H1 (cell line): ENCODE measurements at regions not wholly inside any gene's neighbourhood (a gene's known extent, or its start where the extent isn't known, plus 50 kb on each side); places are given as distances from the start of the nearest gene placed in this dataset.

Experiments used
- CTCF ChIP-seq, 3 experiments: IDR thresholded peaks; 1 replicate in 2 of 3; 2 replicates in 1 of 3; pipeline versions ENCODE4 v1.5.1 to v1.6.1; 2011; ENCODE audit warnings: low read length in 3 of 3, mild to moderate bottlenecking in 3 of 3, inconsistent platforms in 2 of 3, low read depth in 1 of 3, moderate library complexity in 1 of 3; ENCODE audit not compliant: insufficient read depth in 1 of 3; ENCODE audit errors: control extremely low read depth in 1 of 3
- EGR1 ChIP-seq: IDR thresholded peaks from 2 replicates; pipeline ENCODE4 v1.6.1; 2011; ENCODE audit warnings: low read depth, low read length, borderline replicate concordance
- JUN ChIP-seq: IDR thresholded peaks from 2 replicates; pipeline ENCODE4 v1.6.1; 2011; ENCODE audit warnings: low read depth, mild to moderate bottlenecking, improper control_type of control experiment, low read length
- MAFK ChIP-seq: IDR thresholded peaks from 2 replicates; pipeline ENCODE4 v1.6.1; 2012; ENCODE audit warnings: low read depth, mild to moderate bottlenecking, improper control_type of control experiment, low read length
- POLR2AphosphoS5 ChIP-seq: IDR thresholded peaks from 2 replicates; pipeline ENCODE4 v1.6.1; 2011; ENCODE audit warnings: low read depth, low read length
- SIX5 ChIP-seq: IDR thresholded peaks from 2 replicates; pipeline ENCODE4 v1.6.1; 2011; ENCODE audit warnings: mild to moderate bottlenecking, low read depth, low read length

GRCh38 chr22:48744967-48745841, 1082.5 kb downstream of the BRD1 start:
- TF ChIP-seq POLR2AphosphoS5 (no peak), EGR1 (no peak), MAFK (no peak), CTCF (IDR thresholded peaks at IDR 0.05; ENCODE audit: control extremely low read depth in 1 of 3, insufficient read depth in 1 of 3, low read depth in 1 of 3, low read length in 3 of 3) (no peak), JUN (no peak), SIX5 (no peak)
